ENCODE measurements at regions not wholly inside any gene's neighbourhood (a gene's known extent, or its start where the extent isn't known, plus 50 kb on each side); places are given as distances from the start of the nearest gene placed in this dataset.

- TF ChIP-seq CTCF (IDR thresholded peaks at IDR 0.05; ENCODE audit: insufficient read depth, low read length, poor library complexity, severe bottlenecking) (no peak), EZH2phosphoT487 (conservative IDR thresholded peaks at IDR 0.05; ENCODE audit: low read length) (no peak)
These were observed 122.9 kb upstream of the GATA6 start for GRCh38 chr18:22046473-22046872.
